ENCODE measurements at regions not wholly inside any gene's neighbourhood (a gene's known extent, or its start where the extent isn't known, plus 50 kb on each side); places are given as distances from the start of the nearest gene placed in this dataset.

DNA sequence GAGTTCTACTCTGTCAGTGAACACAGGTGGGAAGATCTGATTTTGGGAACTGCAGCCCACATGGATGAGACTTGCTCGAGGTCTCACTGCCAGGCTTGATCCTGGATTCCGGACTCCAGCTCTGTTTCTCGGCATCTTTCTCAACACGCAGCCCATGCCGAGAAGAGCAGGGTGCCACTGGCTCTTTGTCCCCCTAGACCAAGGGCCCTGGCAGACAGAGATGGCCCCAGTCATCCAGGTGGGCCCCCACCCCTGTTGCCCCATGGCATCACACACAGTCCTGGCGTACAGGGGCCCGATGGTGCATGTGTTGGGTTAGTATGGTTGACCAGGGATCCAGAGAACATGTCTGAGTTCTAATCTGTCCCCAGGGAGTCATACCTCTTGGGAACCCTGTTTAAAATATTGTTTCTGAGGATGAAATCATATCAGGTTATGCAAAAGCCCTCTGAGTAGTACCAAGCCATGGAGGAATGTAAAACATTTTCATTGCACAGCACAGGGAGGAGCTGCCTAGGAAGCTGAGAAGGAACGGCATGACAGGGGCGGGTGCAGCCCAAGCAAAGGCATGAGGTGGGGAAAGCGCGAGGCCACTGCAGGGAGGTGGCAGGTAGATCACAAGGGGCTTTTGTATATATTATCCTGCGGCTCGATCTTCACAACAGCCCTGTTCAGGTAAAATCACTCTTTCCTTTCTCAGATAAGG, 320.6 kb downstream of the UACA start:
- Histone ChIP-seq H4K20me1 (ENCODE audit: insufficient read depth) (no peaks in the 10 kb centered on the region), H3K4me3 (ENCODE audit: low read length) (no peak overlapping the region), H3K4me2 (ENCODE audit: low read length) (no peak overlapping the region), H3K9ac (ENCODE audit: low read length) (no peak overlapping the region), H3K9me3 (ENCODE audit: low read length) (no peaks in the 10 kb centered on the region), H3F3A (ENCODE audit: insufficient read depth, low read length, poor library complexity, severe bottlenecking) (no peaks in the 10 kb centered on the region), H3K36me3 (ENCODE audit: insufficient read depth, low read length) (no peaks in the 10 kb centered on the region), H3K27ac (ENCODE audit: low read length) (no peak overlapping the region), H3K79me2 (replicated peaks; ENCODE audit: insufficient read depth, low read length) (no peaks in the 10 kb centered on the region), H3K27me3 (ENCODE audit: insufficient read depth, low read depth, low read length) (no peaks in the 10 kb centered on the region), H3K9me2 (ENCODE audit: insufficient read depth, low read length) (no peaks in the 10 kb centered on the region), H2AFZ (ENCODE audit: low read depth, low read length) (no peak overlapping the region)
- TF ChIP-seq RAD21 (conservative IDR thresholded peaks at IDR 0.05), result no peak
- no peak for TF ChIP-seq EP300 (conservative IDR thresholded peaks at IDR 0.05; ENCODE audit: poor library complexity, severe bottlenecking)
- TF ChIP-seq EZH2 (IDR thresholded peaks at IDR 0.05; ENCODE audit: borderline replicate concordance, insufficient read depth, low read length, poor library complexity, severe bottlenecking), result no peak
- TF ChIP-seq, protein P1, sequence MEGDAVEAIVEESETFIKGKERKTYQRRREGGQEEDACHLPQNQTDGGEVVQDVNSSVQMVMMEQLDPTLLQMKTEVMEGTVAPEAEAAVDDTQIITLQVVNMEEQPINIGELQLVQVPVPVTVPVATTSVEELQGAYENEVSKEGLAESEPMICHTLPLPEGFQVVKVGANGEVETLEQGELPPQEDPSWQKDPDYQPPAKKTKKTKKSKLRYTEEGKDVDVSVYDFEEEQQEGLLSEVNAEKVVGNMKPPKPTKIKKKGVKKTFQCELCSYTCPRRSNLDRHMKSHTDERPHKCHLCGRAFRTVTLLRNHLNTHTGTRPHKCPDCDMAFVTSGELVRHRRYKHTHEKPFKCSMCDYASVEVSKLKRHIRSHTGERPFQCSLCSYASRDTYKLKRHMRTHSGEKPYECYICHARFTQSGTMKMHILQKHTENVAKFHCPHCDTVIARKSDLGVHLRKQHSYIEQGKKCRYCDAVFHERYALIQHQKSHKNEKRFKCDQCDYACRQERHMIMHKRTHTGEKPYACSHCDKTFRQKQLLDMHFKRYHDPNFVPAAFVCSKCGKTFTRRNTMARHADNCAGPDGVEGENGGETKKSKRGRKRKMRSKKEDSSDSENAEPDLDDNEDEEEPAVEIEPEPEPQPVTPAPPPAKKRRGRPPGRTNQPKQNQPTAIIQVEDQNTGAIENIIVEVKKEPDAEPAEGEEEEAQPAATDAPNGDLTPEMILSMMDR (IDR thresholded peaks at IDR 0.05; ENCODE audit: poor library complexity, severe bottlenecking), result no peak
- TF ChIP-seq SMC3 (conservative IDR thresholded peaks at IDR 0.05; ENCODE audit: poor library complexity), result no peak
- no peak for TF ChIP-seq TAF1 (IDR thresholded peaks at IDR 0.05; ENCODE audit: low read depth)
- no peak for TF ChIP-seq POLR2AphosphoS5 (IDR thresholded peaks at IDR 0.05)

DNA sequence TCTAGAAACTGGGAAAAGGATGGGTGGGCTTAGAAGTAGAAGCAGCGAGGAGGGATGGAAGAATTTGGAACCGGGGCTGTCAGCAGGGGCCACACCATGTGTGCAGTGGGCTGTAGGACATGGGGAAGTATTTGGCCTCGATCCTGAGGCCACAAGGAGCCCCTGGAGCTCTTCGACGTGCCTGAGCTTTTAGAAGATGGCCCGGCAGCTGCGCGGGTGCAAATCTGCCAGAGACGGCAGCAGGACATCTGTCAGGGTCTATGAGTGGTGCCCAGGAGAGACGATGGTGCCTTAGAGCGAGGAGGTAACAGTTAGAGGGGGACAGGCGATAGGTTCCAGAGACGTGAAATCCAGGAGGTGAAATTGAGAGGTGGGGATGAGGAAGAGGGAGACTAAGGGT, 321.1 kb downstream of the UACA start:
- Histone ChIP-seq H3K9ac (ENCODE audit: low read length) (no peak overlapping the region), H2AFZ (ENCODE audit: low read depth, low read length) (no peak overlapping the region), H3K9me3 (ENCODE audit: low read length) (no peaks in the 10 kb centered on the region), H3F3A (ENCODE audit: insufficient read depth, low read length, poor library complexity, severe bottlenecking) (no peaks in the 10 kb centered on the region), H3K4me3 (ENCODE audit: low read length) (no peak overlapping the region), H3K9me2 (ENCODE audit: insufficient read depth, low read length) (no peaks in the 10 kb centered on the region), H3K36me3 (ENCODE audit: insufficient read depth, low read length) (no peaks in the 10 kb centered on the region), H3K79me2 (replicated peaks; ENCODE audit: insufficient read depth, low read length) (no peaks in the 10 kb centered on the region), H3K4me2 (ENCODE audit: low read length) (no peak overlapping the region), H3K27ac (ENCODE audit: low read length) (no peak overlapping the region), H4K20me1 (ENCODE audit: insufficient read depth) (no peaks in the 10 kb centered on the region), H3K27me3 (ENCODE audit: insufficient read depth, low read depth, low read length) (no peaks in the 10 kb centered on the region)
- TF ChIP-seq EZH2 (IDR thresholded peaks at IDR 0.05; ENCODE audit: borderline replicate concordance, insufficient read depth, low read length, poor library complexity, severe bottlenecking) (no peak), EP300 (conservative IDR thresholded peaks at IDR 0.05; ENCODE audit: poor library complexity, severe bottlenecking) (no peak), TAF1 (IDR thresholded peaks at IDR 0.05; ENCODE audit: low read depth) (no peak), POLR2AphosphoS5 (IDR thresholded peaks at IDR 0.05) (no peak), MXI1 (conservative IDR thresholded peaks at IDR 0.05; ENCODE audit: poor library complexity, severe bottlenecking) (no peak), RAD21 (conservative IDR thresholded peaks at IDR 0.05) (no peak), SMC3 (conservative IDR thresholded peaks at IDR 0.05; ENCODE audit: poor library complexity) (no peak)
- TF ChIP-seq, protein P1 (IDR thresholded peaks at IDR 0.05; ENCODE audit: poor library complexity, severe bottlenecking), result no peak
- TF ChIP-seq, protein P2, sequence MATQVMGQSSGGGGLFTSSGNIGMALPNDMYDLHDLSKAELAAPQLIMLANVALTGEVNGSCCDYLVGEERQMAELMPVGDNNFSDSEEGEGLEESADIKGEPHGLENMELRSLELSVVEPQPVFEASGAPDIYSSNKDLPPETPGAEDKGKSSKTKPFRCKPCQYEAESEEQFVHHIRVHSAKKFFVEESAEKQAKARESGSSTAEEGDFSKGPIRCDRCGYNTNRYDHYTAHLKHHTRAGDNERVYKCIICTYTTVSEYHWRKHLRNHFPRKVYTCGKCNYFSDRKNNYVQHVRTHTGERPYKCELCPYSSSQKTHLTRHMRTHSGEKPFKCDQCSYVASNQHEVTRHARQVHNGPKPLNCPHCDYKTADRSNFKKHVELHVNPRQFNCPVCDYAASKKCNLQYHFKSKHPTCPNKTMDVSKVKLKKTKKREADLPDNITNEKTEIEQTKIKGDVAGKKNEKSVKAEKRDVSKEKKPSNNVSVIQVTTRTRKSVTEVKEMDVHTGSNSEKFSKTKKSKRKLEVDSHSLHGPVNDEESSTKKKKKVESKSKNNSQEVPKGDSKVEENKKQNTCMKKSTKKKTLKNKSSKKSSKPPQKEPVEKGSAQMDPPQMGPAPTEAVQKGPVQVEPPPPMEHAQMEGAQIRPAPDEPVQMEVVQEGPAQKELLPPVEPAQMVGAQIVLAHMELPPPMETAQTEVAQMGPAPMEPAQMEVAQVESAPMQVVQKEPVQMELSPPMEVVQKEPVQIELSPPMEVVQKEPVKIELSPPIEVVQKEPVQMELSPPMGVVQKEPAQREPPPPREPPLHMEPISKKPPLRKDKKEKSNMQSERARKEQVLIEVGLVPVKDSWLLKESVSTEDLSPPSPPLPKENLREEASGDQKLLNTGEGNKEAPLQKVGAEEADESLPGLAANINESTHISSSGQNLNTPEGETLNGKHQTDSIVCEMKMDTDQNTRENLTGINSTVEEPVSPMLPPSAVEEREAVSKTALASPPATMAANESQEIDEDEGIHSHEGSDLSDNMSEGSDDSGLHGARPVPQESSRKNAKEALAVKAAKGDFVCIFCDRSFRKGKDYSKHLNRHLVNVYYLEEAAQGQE (IDR thresholded peaks at IDR 0.05; ENCODE audit: borderline replicate concordance), result no peak

Measured in neural cell (in vitro differentiated cells).